Erythroblast (primary cell): ENCODE measurements at regions not wholly inside any gene's neighbourhood (a gene's known extent, or its start where the extent isn't known, plus 50 kb on each side); places are given as distances from the start of the nearest gene placed in this dataset.

Experiments used
- GATA1 ChIP-seq: IDR thresholded peaks from 2 replicates; pipeline ENCODE4 v1.6.1; 2011; ENCODE audit warnings: low read depth, mild to moderate bottlenecking, control low read depth, low read length, moderate library complexity
- POLR2A ChIP-seq: IDR thresholded peaks from 2 replicates; pipeline ENCODE4 v1.6.1; 2011; ENCODE audit warnings: mild to moderate bottlenecking, low read length

- TF ChIP-seq POLR2A: no peak
- no peak for TF ChIP-seq GATA1
These were observed 173.0 kb downstream of the PCSK1 start for GRCh38 chr5:96260009-96260408.
